Keratinocyte (primary cell): ENCODE measurements at regions not wholly inside any gene's neighbourhood (a gene's known extent, or its start where the extent isn't known, plus 50 kb on each side); places are given as distances from the start of the nearest gene placed in this dataset.

Source experiments
- CTCF ChIP-seq, 3 experiments: IDR thresholded peaks in 1 of 3; conservative IDR thresholded peaks in 1 of 3; optimal IDR thresholded peaks in 1 of 3; 2 replicates in 2 of 3; 3 replicates in 1 of 3; pipeline versions ENCODE3 to v1.5.1; 2011; ENCODE audit warnings: low read length in 3 of 3, mild to moderate bottlenecking in 3 of 3, moderate library complexity in 2 of 3, control low read depth in 1 of 3, inconsistent platforms in 1 of 3; ENCODE audit not compliant: insufficient read depth in 2 of 3; ENCODE audit errors: extremely low read depth in 1 of 3
- EZH2 ChIP-seq: IDR thresholded peaks from one replicate; pipeline ENCODE4 v1.6.1; 2012; ENCODE audit warnings: inconsistent platforms, mild to moderate bottlenecking, low read length, moderate library complexity

- TF ChIP-seq EZH2 = no peak
- TF ChIP-seq CTCF (optimal IDR thresholded peaks at IDR 0.05 in 1 of 3, IDR thresholded peaks at IDR 0.05 in 1 of 3, conservative IDR thresholded peaks at IDR 0.05 in 1 of 3; ENCODE audit: extremely low read depth in 1 of 3, insufficient read depth in 2 of 3, low read length in 3 of 3) = no peak
Measured at GRCh38 chr4:72875545-72875944, 194.0 kb downstream of the COX18 start.
